Transverse colon (tissue), 3 donors: ENCODE measurements at regions not wholly inside any gene's neighbourhood (a gene's known extent, or its start where the extent isn't known, plus 50 kb on each side); places are given as distances from the start of the nearest gene placed in this dataset.

Experiments used
- CTCF ChIP-seq, 5 experiments: fragments of 200-600 bp in 3 of 5; fragments of 450-650 bp in 2 of 5; sonication (generic) in 3 of 5; IDR thresholded peaks; 1 replicate in 2 of 5; 2 replicates in 3 of 5; pipeline ENCODE4 v1.5.1; 2016 to 2017; ENCODE audit warnings: antibody characterized with exemption in 5 of 5, inconsistent platforms in 3 of 5, mild to moderate bottlenecking in 2 of 5, moderate library complexity in 1 of 5
- EP300 ChIP-seq: sonication (generic); formaldehyde crosslinking; IDR thresholded peaks from one replicate; pipeline ENCODE4 v1.6.1; 2017; ENCODE audit warnings: antibody characterized with exemption, low read depth
- POLR2A ChIP-seq: fragments of 450-650 bp; IDR thresholded peaks from one replicate; pipeline ENCODE4 v1.6.1; 2016; ENCODE audit warnings: antibody characterized with exemption, mild to moderate bottlenecking, moderate library complexity

DNA sequence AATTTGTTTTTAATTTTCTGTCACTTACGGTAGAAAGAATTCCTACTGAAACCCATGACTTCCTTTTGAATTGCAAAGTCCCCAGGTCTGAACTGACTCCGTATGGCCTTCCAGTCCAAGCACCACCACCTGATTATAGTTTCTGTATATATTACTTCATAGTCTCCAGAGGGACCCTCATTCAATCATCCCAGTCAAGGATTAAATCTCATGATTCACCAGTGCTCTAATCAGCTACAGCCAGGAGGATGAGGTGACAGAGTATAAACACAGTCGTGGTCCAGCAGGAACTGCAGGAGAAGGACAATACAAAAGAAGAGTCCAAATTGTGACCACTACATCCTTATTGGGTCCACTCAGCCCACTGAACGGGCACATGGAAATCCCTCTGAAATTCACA, 418.9 kb upstream of the C16orf82 start:
- TF ChIP-seq CTCF (IDR thresholded peaks at IDR 0.05) = no peak
- no peak for TF ChIP-seq POLR2A
- TF ChIP-seq EP300 = no peak
